ENCODE measurements at regions not wholly inside any gene's neighbourhood (a gene's known extent, or its start where the extent isn't known, plus 50 kb on each side); places are given as distances from the start of the nearest gene placed in this dataset.

GRCh38 chr3:18841422-18842343 is 306.6 kb upstream of the KCNH8 start:
- Histone ChIP-seq H2AK5ac (ENCODE audit: low read depth, low read length) (no peak overlapping the region), H2AK9ac (replicated peaks; ENCODE audit: low read depth, low read length, poor library complexity) (no peak overlapping the region), H3K27ac (ENCODE audit: insufficient read depth, low read length) (no peak overlapping the region), H4K5ac (ENCODE audit: low read depth, low read length) (no peak overlapping the region), H2BK5ac (ENCODE audit: low read depth, low read length, poor library complexity, severe bottlenecking) (no peak overlapping the region), H3K9ac (ENCODE audit: low read depth, low read length) (no peak overlapping the region), H3K4me2 (ENCODE audit: low read depth, low read length) (no peak overlapping the region), H2AFZ (replicated peaks; ENCODE audit: low read length, poor library complexity) (no peak overlapping the region), H4K91ac (ENCODE audit: insufficient read depth, low read depth, low read length) (no peak overlapping the region), H2BK15ac (ENCODE audit: low read depth, low read length) (no peak overlapping the region), H3K36me3 (ENCODE audit: control insufficient read depth, insufficient read depth, low read length) (no peaks in the 10 kb centered on the region), H3K4me1 (ENCODE audit: control insufficient read depth, insufficient read depth, low read length) (no peaks in the 10 kb centered on the region), H3K23ac (ENCODE audit: low read depth, low read length) (no peak overlapping the region), H3K79me1 (ENCODE audit: low read depth in 1 of 2, low read length in 2 of 2) (no peaks in the 10 kb centered on the region), H2BK20ac (ENCODE audit: low read depth, low read length) (no peak overlapping the region), H3K9me3 (ENCODE audit: control insufficient read depth, insufficient read depth, low read length) (peaks cover 4% of the 10 kb centered on the region), H3K56ac (ENCODE audit: extremely low read depth, insufficient read depth, low read length) (no peak overlapping the region), H3K14ac (replicated peaks; ENCODE audit: low read depth, low read length) (no peak overlapping the region), H4K8ac (ENCODE audit: low read depth in 2 of 2, low read length in 2 of 2) (no peak overlapping the region), H3K27me3 (ENCODE audit: control insufficient read depth, insufficient read depth, low read length) (no peaks in the 10 kb centered on the region), H2BK120ac (ENCODE audit: low read depth, low read length) (no peak overlapping the region), H3K4ac (ENCODE audit: low read depth, low read length) (no peak overlapping the region), H4K20me1 (ENCODE audit: insufficient read depth, low read length) (no peaks in the 10 kb centered on the region), H3K9me1 (ENCODE audit: insufficient read depth, low read length) (no peaks in the 10 kb centered on the region), H3K18ac (ENCODE audit: low read depth, low read length) (no peak overlapping the region), H3K4me3 (ENCODE audit: insufficient read depth, low read depth, low read length) (no peak overlapping the region)
- ATAC-seq (ENCODE audit: low read depth) (no peak), DNase-seq (no peak)
- WGBS, 2 experiments (ENCODE audit: extremely low coverage in 2 of 2, insufficient read length in 1 of 2): 28% methylated on average over 3 of the region's 6 CpGs; no CpG with 5 or more reads in 1 of the 2 experiments
- intact Hi-C loops (cut with micrococcal nuclease): no loop called here
- TF ChIP-seq MXI1 (IDR thresholded peaks at IDR 0.05; ENCODE audit: borderline replicate concordance, low read depth, low read length) (no peak), RFX5 (IDR thresholded peaks at IDR 0.05; ENCODE audit: low read depth, low read length) (no peak), CHD1 (IDR thresholded peaks at IDR 0.05; ENCODE audit: low read depth, low read length) (no peak), BHLHE40 (IDR thresholded peaks at IDR 0.05; ENCODE audit: low read depth, low read length) (no peak)
- dilution Hi-C loops (cut with HindIII; ENCODE audit: low sequenced_read_pairs, unreplicated experiment): no loop called here
- CTCF ChIA-PET: no interaction called here
- BruUV-seq (replicated peaks): no TSS peak
- in situ Hi-C loops (cut with MboI; ENCODE audit: low sequenced_read_pairs): no loop called here
- POLR2A ChIA-PET (ENCODE audit: unreplicated experiment): no interaction called here
